ENCODE measurements at regions not wholly inside any gene's neighbourhood (a gene's known extent, or its start where the extent isn't known, plus 50 kb on each side); places are given as distances from the start of the nearest gene placed in this dataset.

DNA sequence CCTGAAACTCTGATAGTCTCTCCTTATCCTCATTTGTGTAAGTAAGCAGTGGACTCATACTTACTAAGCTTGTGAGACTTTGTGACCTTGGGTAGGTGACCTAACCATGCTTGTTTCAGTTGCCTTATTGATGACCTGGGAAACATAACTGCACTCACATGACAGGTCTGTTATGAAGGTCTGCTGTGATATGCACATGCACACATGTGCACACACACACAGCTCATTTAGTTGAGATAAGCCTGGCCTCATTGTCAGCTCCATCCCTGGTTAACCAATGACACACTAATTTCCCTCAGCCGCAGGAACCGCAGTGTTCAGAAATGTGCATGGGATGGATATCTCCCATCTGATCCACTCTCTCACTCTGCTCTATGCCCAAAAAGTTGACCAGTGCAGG lies 177.2 kb downstream of the GPAM start:
- no peak overlapping the region for H3K4me3 ChIP-seq
- DNase-seq (no peak), ATAC-seq (no peak)
- intact Hi-C loops (cut with DNase I, micrococcal nuclease): no loop called here
- TF ChIP-seq, protein P1, sequence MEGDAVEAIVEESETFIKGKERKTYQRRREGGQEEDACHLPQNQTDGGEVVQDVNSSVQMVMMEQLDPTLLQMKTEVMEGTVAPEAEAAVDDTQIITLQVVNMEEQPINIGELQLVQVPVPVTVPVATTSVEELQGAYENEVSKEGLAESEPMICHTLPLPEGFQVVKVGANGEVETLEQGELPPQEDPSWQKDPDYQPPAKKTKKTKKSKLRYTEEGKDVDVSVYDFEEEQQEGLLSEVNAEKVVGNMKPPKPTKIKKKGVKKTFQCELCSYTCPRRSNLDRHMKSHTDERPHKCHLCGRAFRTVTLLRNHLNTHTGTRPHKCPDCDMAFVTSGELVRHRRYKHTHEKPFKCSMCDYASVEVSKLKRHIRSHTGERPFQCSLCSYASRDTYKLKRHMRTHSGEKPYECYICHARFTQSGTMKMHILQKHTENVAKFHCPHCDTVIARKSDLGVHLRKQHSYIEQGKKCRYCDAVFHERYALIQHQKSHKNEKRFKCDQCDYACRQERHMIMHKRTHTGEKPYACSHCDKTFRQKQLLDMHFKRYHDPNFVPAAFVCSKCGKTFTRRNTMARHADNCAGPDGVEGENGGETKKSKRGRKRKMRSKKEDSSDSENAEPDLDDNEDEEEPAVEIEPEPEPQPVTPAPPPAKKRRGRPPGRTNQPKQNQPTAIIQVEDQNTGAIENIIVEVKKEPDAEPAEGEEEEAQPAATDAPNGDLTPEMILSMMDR (IDR thresholded peaks at IDR 0.05): no peak
- no peaks in the 10 kb centered on the region for H3K9me3 ChIP-seq
- H3K4me1 ChIP-seq (ENCODE audit: low read depth): no peaks in the 10 kb centered on the region
- no peaks in the 10 kb centered on the region for H3K36me3 ChIP-seq (ENCODE audit: low read depth)

DNA sequence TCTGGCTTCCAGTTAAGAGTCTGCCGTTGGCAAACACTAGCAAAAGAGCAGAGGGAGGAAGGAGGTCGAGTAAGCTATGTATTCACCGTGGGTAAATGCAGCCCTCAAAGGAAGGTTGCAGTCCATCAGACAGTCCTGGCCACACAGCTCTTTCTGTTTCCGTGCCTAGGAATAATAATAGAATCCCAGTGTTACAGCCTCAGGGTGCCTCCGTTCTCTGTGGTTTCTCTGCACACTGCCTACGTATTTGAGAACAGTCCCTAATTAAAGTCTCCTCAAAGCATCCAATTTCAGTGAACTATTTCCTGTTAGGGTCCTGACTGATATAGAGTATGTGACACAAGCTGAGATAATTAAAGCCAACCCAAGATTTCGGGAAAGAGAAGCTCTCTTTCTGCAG lies 176.7 kb downstream of the GPAM start:
- Histone ChIP-seq H3K4me3 (no peak overlapping the region), H3K9me3 (no peaks in the 10 kb centered on the region), H3K36me3 (ENCODE audit: low read depth) (no peaks in the 10 kb centered on the region), H3K4me1 (ENCODE audit: low read depth) (no peaks in the 10 kb centered on the region)
- ATAC-seq (no peak), DNase-seq (no peak)
- TF ChIP-seq, protein P1 (IDR thresholded peaks at IDR 0.05): no peak
- intact Hi-C loops (cut with DNase I, micrococcal nuclease): no loop called here

DNA sequence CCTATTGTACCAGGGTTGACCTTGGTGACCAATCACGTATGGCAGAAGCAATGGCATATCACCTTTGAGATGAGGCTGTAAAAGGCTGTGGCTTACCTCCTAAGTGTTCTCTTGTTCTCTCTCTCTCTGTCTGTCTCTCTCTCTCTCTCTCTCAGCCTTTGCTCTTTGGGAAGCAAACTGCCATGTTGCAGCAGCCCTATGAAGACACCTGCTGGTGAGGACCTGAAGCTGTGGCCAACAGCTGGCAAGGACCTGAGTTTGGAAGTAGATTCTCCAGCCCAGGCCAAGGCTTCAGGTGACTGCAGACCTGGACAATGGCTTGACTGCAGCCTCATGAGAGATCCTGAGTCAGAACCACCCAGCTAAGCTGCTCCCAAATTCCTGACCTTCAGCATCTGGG lies 161.4 kb downstream of the GPAM start:
- TF ChIP-seq, protein P1 (IDR thresholded peaks at IDR 0.05): no peak
- DNase-seq: no peak
- intact Hi-C loops (cut with DNase I, micrococcal nuclease): no loop called here
- Histone ChIP-seq H3K9me3 (no peaks in the 10 kb centered on the region), H3K4me3 (no peak overlapping the region), H3K4me1 (ENCODE audit: low read depth) (no peaks in the 10 kb centered on the region), H3K36me3 (ENCODE audit: low read depth) (no peaks in the 10 kb centered on the region)
- no peak for ATAC-seq

DNA sequence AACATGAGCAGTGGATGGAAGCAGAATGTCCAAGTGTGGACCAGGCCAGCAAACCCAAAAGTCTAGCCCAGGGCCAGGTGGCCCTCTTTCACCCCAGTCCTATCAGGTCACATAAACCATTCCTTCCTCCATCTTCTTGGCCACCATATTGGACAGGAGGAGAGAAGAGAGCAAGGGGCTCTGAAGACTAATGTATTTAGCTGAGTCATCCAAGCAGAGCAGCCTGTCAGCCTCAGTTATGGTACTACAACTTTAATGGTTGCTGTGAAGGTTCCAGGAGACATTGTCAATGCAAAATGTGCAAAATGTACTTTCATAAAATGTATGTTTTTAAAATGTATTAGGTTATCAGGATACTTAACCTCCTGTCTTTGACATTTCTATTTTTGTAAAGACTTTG lies 159.5 kb downstream of the GPAM start:
- ATAC-seq: no peak
- H3K9me3 ChIP-seq: no peaks in the 10 kb centered on the region
- H3K4me3 ChIP-seq: no peak overlapping the region
- no peaks in the 10 kb centered on the region for H3K4me1 ChIP-seq (ENCODE audit: low read depth)
- TF ChIP-seq, protein P1 (IDR thresholded peaks at IDR 0.05): no peak
- intact Hi-C loops (cut with DNase I, micrococcal nuclease): no loop called here
- DNase-seq: no peak
- H3K36me3 ChIP-seq (ENCODE audit: low read depth): no peaks in the 10 kb centered on the region

DNA sequence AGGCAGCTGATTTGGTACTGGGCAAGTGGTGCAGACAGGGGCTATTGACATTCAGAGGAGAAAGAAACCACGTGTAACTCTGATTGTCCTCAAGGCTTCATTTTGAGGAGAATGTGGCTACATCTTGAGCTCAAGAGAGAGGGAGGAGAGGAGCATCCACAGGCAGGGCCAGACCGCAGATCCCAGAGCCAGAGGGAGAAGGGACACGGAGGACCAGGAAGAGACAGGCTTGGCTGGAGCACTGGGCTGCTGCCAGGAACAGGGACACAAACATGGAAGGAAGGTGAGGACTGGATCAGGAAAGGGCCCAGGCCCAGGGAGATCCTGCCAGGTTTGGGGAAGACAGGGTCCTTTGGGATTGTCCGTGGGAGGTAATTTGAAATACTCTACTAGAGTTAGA lies 158.3 kb downstream of the GPAM start:
- TF ChIP-seq, protein P1 (IDR thresholded peaks at IDR 0.05): no peak
- no peaks in the 10 kb centered on the region for H3K4me1 ChIP-seq (ENCODE audit: low read depth)
- no peak overlapping the region for H3K4me3 ChIP-seq
- DNase-seq (no peak), ATAC-seq (no peak)
- intact Hi-C loops (cut with DNase I, micrococcal nuclease): no loop called here
- H3K36me3 ChIP-seq (ENCODE audit: low read depth): no peaks in the 10 kb centered on the region
- peaks cover 8% of the 10 kb centered on the region for H3K9me3 ChIP-seq

DNA sequence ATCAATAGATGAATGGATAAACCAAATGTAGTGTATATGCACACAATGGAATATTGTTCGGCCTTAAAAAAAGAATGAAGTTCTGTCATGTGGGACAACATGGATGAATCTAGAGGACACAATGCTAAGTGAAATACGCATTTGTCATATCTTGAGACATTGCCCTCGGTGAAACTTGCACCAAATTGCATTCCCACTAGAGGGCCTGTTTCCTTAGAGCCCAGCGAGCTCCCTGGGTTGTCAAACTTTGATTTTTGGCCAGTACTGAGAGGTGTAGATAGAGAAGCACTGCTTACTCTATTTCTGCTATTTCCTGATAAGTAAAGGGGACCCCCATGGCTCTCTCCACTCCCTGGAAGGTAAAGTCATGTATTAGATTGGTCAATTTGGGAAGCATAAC lies 157.1 kb downstream of the GPAM start:
- Histone ChIP-seq H3K4me3 (no peak overlapping the region), H3K36me3 (ENCODE audit: low read depth) (no peaks in the 10 kb centered on the region), H3K9me3 (peaks cover 15% of the 10 kb centered on the region), H3K4me1 (ENCODE audit: low read depth) (no peaks in the 10 kb centered on the region)
- TF ChIP-seq, protein P1 (IDR thresholded peaks at IDR 0.05): no peak
- DNase-seq (no peak), ATAC-seq (no peak)
- intact Hi-C loops (cut with DNase I, micrococcal nuclease): no loop called here

Data from mucosa of descending colon (tissue), 3 donors.